22Rv1 (cell line): ENCODE measurements at regions not wholly inside any gene's neighbourhood (a gene's known extent, or its start where the extent isn't known, plus 50 kb on each side); places are given as distances from the start of the nearest gene placed in this dataset.

Experiments used
- ZFX ChIP-seq: fragments of 450-650 bp; IDR thresholded peaks from 2 replicates; pipeline ENCODE4 v1.6.1; 2017; ENCODE audit warnings: antibody characterized with exemption, borderline replicate concordance
- TF ChIP-seq, protein P1 (sequence below): fragments of 450-650 bp; IDR thresholded peaks from 2 replicates; pipeline ENCODE4 v1.5.1; 2017; ENCODE audit warnings: mild to moderate bottlenecking

DNA sequence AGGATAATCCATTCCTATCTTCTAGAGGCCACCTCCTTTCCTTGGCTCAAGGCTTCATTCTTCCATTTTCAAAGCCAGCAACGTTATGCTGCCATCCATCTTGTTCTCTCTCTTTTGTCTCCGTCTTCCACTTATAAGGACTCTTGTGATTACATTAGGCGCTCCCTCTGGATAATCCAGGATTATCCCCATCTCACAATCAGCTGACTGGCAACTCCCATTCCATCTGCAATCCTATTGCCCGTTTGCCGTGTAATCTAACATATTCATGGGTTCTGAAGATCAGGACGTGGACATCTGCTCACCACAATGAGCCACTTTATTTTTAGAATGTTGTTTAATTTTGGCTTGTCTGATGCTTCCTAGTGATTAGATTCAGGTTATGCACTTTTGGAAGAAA, 89.3 kb downstream of the EBNA1BP2 start:
- TF ChIP-seq, protein P1, sequence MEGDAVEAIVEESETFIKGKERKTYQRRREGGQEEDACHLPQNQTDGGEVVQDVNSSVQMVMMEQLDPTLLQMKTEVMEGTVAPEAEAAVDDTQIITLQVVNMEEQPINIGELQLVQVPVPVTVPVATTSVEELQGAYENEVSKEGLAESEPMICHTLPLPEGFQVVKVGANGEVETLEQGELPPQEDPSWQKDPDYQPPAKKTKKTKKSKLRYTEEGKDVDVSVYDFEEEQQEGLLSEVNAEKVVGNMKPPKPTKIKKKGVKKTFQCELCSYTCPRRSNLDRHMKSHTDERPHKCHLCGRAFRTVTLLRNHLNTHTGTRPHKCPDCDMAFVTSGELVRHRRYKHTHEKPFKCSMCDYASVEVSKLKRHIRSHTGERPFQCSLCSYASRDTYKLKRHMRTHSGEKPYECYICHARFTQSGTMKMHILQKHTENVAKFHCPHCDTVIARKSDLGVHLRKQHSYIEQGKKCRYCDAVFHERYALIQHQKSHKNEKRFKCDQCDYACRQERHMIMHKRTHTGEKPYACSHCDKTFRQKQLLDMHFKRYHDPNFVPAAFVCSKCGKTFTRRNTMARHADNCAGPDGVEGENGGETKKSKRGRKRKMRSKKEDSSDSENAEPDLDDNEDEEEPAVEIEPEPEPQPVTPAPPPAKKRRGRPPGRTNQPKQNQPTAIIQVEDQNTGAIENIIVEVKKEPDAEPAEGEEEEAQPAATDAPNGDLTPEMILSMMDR, result no peak
- TF ChIP-seq ZFX, result no peak
